ENCODE measurements at regions not wholly inside any gene's neighbourhood (a gene's known extent, or its start where the extent isn't known, plus 50 kb on each side); places are given as distances from the start of the nearest gene placed in this dataset.

DNA sequence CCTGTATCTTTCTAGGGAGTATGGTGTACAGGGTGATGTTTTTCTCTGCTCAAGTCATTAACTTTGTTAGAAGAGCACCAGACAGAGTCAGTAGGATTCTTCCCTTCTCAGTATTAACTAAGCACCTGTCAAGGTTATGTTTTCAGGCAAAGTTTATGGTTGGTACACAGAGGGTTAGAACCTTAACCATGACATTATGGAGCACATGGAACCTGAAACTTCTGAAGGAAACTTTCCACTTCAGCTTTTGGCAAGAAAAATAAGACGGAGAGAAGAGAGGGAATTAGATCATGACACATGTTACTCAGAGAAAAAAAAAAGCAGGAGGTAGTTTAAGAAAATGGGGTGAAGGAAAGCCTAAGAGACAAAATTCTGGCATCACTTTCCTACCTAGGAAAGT, 112.9 kb upstream of the PDE7B start:
- Histone ChIP-seq H3K9me3 (ENCODE audit: low read length) (no peaks in the 10 kb centered on the region), H2AFZ (ENCODE audit: low read length) (no peak overlapping the region), H3K27ac (ENCODE audit: low read depth, low read length, poor library complexity, severe bottlenecking) (no peak overlapping the region), H3F3A (ENCODE audit: insufficient read depth, low read length) (0 out of 2 replicates have a peak, but pooled peaks cover 2% of the 10 kb centered on the region), H3K4me1 (ENCODE audit: insufficient read depth, low read length, severe bottlenecking) (no peaks in the 10 kb centered on the region), H4K20me1 (ENCODE audit: insufficient read depth, low read length) (no peaks in the 10 kb centered on the region), H3K27me3 (ENCODE audit: insufficient read depth, low read length) (no peaks in the 10 kb centered on the region), H3K9me2 (ENCODE audit: low read depth, low read length) (no peaks in the 10 kb centered on the region), H3K4me3 (ENCODE audit: low read depth, low read length, poor library complexity, severe bottlenecking) (no peak overlapping the region), H3K9ac (ENCODE audit: low read length) (no peak overlapping the region), H3K36me3 (ENCODE audit: insufficient read depth, low read length) (no peaks in the 10 kb centered on the region), H3K79me2 (ENCODE audit: insufficient read depth, low read length) (no peaks in the 10 kb centered on the region), H3K4me2 (ENCODE audit: low read length) (no peak overlapping the region)
- TF ChIP-seq EZH2 (IDR thresholded peaks at IDR 0.05; ENCODE audit: borderline replicate concordance, low read length): no peak
- TF ChIP-seq, protein P1, sequence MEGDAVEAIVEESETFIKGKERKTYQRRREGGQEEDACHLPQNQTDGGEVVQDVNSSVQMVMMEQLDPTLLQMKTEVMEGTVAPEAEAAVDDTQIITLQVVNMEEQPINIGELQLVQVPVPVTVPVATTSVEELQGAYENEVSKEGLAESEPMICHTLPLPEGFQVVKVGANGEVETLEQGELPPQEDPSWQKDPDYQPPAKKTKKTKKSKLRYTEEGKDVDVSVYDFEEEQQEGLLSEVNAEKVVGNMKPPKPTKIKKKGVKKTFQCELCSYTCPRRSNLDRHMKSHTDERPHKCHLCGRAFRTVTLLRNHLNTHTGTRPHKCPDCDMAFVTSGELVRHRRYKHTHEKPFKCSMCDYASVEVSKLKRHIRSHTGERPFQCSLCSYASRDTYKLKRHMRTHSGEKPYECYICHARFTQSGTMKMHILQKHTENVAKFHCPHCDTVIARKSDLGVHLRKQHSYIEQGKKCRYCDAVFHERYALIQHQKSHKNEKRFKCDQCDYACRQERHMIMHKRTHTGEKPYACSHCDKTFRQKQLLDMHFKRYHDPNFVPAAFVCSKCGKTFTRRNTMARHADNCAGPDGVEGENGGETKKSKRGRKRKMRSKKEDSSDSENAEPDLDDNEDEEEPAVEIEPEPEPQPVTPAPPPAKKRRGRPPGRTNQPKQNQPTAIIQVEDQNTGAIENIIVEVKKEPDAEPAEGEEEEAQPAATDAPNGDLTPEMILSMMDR (IDR thresholded peaks at IDR 0.05; ENCODE audit: low read length): no peak

DNA sequence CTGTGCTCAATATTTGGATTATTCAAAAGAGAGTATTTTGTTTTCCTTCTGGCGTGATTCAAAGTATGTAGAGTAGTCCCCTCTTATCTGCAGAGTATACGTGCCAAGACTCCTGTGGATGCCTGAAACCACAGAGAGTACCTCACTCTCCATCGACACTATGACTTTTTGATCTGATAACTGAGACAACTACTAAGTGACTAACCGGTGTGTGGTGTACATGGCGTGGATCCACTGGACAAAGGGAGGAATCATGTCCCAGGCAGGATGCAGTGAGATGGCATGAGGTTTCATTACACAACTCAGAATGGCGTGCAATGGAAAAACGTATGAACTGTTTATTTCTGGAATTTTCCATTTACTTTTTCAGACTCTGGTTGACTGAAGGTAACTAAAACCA, 112.2 kb upstream of the PDE7B start:
- no peaks in the 10 kb centered on the region for H3K4me1 ChIP-seq (ENCODE audit: insufficient read depth, low read length, severe bottlenecking)
- H3K4me3 ChIP-seq (ENCODE audit: low read depth, low read length, poor library complexity, severe bottlenecking): no peak overlapping the region
- H3K79me2 ChIP-seq (ENCODE audit: insufficient read depth, low read length): no peaks in the 10 kb centered on the region
- 0 out of 2 replicates have a peak, but pooled peaks cover 2% of the 10 kb centered on the region for H3F3A ChIP-seq (ENCODE audit: insufficient read depth, low read length)
- H3K9me3 ChIP-seq (ENCODE audit: low read length): no peaks in the 10 kb centered on the region
- H4K20me1 ChIP-seq (ENCODE audit: insufficient read depth, low read length): no peaks in the 10 kb centered on the region
- H2AFZ ChIP-seq (ENCODE audit: low read length): no peak overlapping the region
- H3K4me2 ChIP-seq (ENCODE audit: low read length): no peak overlapping the region
- no peak overlapping the region for H3K27ac ChIP-seq (ENCODE audit: low read depth, low read length, poor library complexity, severe bottlenecking)
- TF ChIP-seq, protein P1 (IDR thresholded peaks at IDR 0.05; ENCODE audit: low read length): no peak
- no peak for TF ChIP-seq EZH2 (IDR thresholded peaks at IDR 0.05; ENCODE audit: borderline replicate concordance, low read length)
- H3K27me3 ChIP-seq (ENCODE audit: insufficient read depth, low read length): no peaks in the 10 kb centered on the region
- no peak overlapping the region for H3K9ac ChIP-seq (ENCODE audit: low read length)
- no peaks in the 10 kb centered on the region for H3K36me3 ChIP-seq (ENCODE audit: insufficient read depth, low read length)
- H3K9me2 ChIP-seq (ENCODE audit: low read depth, low read length): no peaks in the 10 kb centered on the region

DNA sequence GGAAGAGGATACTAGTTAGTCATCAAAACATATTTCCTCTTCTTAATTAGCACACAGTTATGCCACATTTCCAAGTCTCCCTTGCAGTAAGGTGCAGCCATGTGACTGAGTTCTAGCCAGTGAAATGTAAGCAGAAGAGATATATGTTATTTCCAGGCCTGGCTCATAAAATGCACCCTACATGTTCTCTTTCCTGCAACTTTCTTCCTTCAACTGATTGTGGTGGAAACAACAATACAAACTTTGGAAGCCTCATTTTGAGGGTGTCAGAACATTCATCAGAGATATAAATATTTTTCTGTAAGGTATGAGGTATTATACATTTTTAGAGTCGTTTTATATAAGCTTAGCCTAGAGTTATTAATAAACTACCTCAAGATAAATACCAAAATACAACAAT, 110.9 kb upstream of the PDE7B start:
- Histone ChIP-seq H4K20me1 (ENCODE audit: insufficient read depth, low read length) (no peaks in the 10 kb centered on the region), H3K36me3 (ENCODE audit: insufficient read depth, low read length) (no peaks in the 10 kb centered on the region), H3K4me3 (ENCODE audit: low read depth, low read length, poor library complexity, severe bottlenecking) (no peak overlapping the region), H3K27me3 (ENCODE audit: insufficient read depth, low read length) (no peaks in the 10 kb centered on the region), H3F3A (ENCODE audit: insufficient read depth, low read length) (0 out of 2 replicates have a peak, but pooled peaks cover 2% of the 10 kb centered on the region), H3K4me2 (ENCODE audit: low read length) (no peak overlapping the region), H3K9ac (ENCODE audit: low read length) (no peak overlapping the region), H3K27ac (ENCODE audit: low read depth, low read length, poor library complexity, severe bottlenecking) (no peak overlapping the region), H2AFZ (ENCODE audit: low read length) (no peak overlapping the region), H3K9me3 (ENCODE audit: low read length) (no peaks in the 10 kb centered on the region), H3K79me2 (ENCODE audit: insufficient read depth, low read length) (no peaks in the 10 kb centered on the region), H3K9me2 (ENCODE audit: low read depth, low read length) (no peaks in the 10 kb centered on the region), H3K4me1 (ENCODE audit: insufficient read depth, low read length, severe bottlenecking) (no peaks in the 10 kb centered on the region)
- TF ChIP-seq, protein P1 (IDR thresholded peaks at IDR 0.05; ENCODE audit: low read length): no peak
- no peak for TF ChIP-seq EZH2 (IDR thresholded peaks at IDR 0.05; ENCODE audit: borderline replicate concordance, low read length)

Measured in OCI-LY1 (cell line).